GM18511 (cell line): ENCODE measurements at regions not wholly inside any gene's neighbourhood (a gene's known extent, or its start where the extent isn't known, plus 50 kb on each side); places are given as distances from the start of the nearest gene placed in this dataset.
"Not testable (repeated sequence)": the region's sequence is repeated elsewhere in the genome, so short reads cannot be mapped to it uniquely, and the experiment has no call there.

ENCODE experiments used
- ATAC-seq: cut with Tn5 transposase; IDR thresholded peaks from one replicate; pipeline ENCODE4 v1.9.1; 2021; ENCODE audit warnings: mild to moderate bottlenecking, moderate library complexity; ENCODE audit not compliant: unreplicated experiment

DNA sequence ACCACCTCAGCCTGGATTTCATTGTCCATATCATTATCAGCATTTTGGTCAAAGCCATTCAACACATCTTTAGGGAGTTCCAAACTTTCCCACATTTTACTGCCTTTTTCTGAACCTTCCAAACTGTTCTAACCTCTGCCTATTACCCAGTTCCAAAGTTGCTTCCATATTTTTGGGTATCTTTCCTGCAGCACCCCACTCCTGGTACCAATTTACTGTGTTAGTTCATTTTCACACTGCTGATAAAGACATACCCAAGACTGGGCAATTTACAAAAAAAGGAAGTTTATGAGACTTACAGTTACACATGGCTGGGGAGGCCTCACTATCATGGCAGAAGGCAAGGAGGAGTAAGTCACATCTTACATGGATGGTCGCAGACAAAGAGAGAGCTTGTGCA lies 63.6 kb upstream of the CEP162 start:
- not testable (repeated sequence) for ATAC-seq

DNA sequence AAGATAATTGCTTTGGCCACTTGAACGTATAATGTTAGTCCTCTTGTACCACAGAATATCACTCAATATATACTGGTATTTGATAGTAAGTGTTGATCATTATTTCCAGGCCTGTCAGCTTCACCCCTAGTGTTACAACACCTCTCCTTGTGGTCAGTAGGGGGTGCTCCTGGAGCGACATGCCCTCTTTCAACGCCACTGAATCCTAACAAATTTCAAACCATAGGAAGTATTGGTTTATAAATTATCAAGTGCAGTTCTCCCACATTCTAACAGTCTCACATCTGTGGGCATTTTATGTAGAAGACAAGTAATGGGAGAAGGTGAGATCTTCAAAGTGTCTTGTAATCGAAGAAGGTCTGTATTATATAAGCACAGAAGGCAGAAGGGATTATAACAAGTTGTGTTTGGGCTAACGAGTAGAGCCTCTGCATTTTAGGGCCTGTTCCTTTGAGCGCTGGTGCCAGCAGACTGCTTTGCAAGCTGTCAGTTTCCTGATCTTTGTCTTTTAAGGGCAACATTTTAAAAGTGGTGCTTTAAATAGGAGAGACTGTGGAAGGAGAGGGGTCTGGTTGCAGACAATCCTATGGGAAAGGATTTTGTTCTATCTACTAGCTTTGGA lies 57.1 kb upstream of the CEP162 start:
- no peak for ATAC-seq

DNA sequence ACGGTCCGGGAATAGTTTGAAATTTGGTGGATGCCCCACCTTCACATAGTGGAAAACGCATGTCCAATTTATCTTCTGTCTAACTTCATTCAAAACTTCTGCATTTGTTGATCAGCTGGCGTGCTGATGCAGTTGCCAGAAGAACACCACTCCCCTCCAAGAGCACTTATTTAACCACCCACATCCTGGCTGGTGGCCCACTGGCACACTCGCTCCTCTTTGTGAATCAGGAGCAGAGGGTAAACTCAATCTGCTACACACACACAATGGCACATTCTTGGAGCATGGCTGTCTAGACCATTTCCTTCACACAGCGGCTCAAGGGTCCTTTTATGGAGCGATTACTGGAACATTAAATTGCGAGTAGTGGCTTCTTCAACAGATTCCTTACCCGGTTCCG lies 55.1 kb upstream of the CEP162 start:
- ATAC-seq, result no peak

DNA sequence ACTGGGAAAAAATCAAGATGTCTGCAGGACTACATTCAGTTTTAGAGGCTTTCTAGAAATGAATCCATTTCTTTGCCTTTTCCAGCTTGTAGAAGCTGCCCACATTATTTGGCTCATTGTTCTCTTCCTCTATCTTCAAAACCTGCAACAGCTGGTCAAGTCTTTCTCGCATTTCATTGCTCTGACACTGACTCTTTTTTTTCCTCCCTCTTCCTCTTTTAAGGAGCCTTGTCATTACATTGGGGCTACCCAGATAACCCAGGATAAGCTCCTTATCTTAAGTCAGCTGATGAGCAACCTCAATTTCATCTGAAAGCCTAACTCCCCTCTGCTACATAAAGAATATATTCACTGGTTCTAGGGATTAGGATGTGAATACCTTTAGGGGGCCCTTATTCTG lies 53.2 kb upstream of the CEP162 start:
- no peak for ATAC-seq

DNA sequence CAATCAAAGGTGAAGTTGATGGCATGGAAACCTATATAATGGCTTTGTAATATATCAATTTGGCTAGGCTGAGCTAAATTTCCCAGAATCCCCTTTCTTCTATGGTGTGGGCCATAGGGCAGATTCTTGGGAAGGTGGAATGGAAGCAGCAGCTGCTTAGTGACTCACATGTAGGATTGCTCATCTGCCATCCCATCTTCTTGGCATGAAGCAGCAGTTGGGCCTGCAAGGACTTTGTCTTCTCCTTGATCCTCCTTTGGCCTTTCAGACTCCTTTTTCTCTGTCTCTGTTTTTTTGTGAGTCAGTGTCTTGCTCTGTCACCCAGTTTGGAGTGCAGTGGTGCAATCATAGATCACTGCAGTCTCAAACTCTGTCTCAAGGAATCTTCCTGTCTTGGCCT lies 52.6 kb upstream of the CEP162 start:
- no peak for ATAC-seq

- ATAC-seq, result no peak
Observed at GRCh38 chr6:84278321-84278998, 51.0 kb upstream of the CEP162 start.
